B cell (primary cell): ENCODE measurements at regions not wholly inside any gene's neighbourhood (a gene's known extent, or its start where the extent isn't known, plus 50 kb on each side); places are given as distances from the start of the nearest gene placed in this dataset.

Source experiments
- ATAC-seq: fragments of 200-7000 bp; cut with Tn5 transposase; one replicate; pipeline ENCODE4 v1.10.0; 2021; ENCODE audit warnings: low read depth, mild to moderate bottlenecking, moderate number of reproducible peaks, moderate library complexity
- CTCF ChIA-PET: fragments of 350-600 bp; sonication (Branson Sonifier 250); formaldehyde crosslinking; loops from one replicate; lab custom pipeline; 2021; ENCODE audit warnings: antibody characterized with exemption, inconsistent platforms; lab: Charles Lee
- POLR2A ChIA-PET: fragments of 350-600 bp; sonication (Branson Sonifier 250); formaldehyde crosslinking; loops from one replicate; lab custom pipeline; 2021; ENCODE audit warnings: antibody characterized with exemption; lab: Charles Lee
- DNase-seq: peaks from one replicate; pipeline ENCODE4 v3.0.0; 2013
- H2AFZ ChIP-seq: 2 replicates; pipeline ENCODE4 v1.6.1; 2012; ENCODE audit warnings: mild to moderate bottlenecking, low read depth, low read length; ENCODE audit not compliant: insufficient read depth, poor library complexity, severe bottlenecking
- H3K27ac ChIP-seq, 2 donors: 1 replicate in 1 of 2; 2 replicates in 1 of 2; pipeline ENCODE4 v1.5.1; 2012 to 2013; ENCODE audit warnings: low read length in 2 of 2, mild to moderate bottlenecking in 2 of 2, moderate library complexity in 1 of 2
- H3K27me3 ChIP-seq, 4 experiments: fragments of 200-600 bp in 1 of 4; sonication (generic) in 1 of 4; replicated peaks in 1 of 4; 1 replicate in 2 of 4; 2 replicates in 2 of 4; pipeline versions ENCODE4 v1.6.1 to v1.7.0; 2013 to 2016; ENCODE audit warnings: low read length in 3 of 4, mild to moderate bottlenecking in 2 of 4, mixed read lengths in 1 of 4, moderate library complexity in 1 of 4; ENCODE audit not compliant: insufficient read depth in 4 of 4, control insufficient read depth in 3 of 4; ENCODE audit errors: control extremely low read depth in 1 of 4
- H3K36me3 ChIP-seq, 2 experiments: replicated peaks in 1 of 2; 1 replicate in 1 of 2; 2 replicates in 1 of 2; pipeline versions ENCODE4 v1.6.1 to v1.7.1; 2013; ENCODE audit warnings: low read length in 1 of 2; ENCODE audit not compliant: insufficient read depth in 2 of 2, control insufficient read depth in 1 of 2; ENCODE audit errors: control extremely low read depth in 1 of 2, extremely low read depth in 1 of 2
- H3K4me1 ChIP-seq, 2 donors: fragments of 200-600 bp in 1 of 2; sonication (generic) in 1 of 2; 1 replicate in 1 of 2; 2 replicates in 1 of 2; pipeline versions ENCODE4 v1.5.1 to v1.6.1; 2013 to 2017; ENCODE audit warnings: low read length in 2 of 2; ENCODE audit not compliant: control insufficient read depth in 2 of 2, insufficient read depth in 2 of 2
- H3K4me2 ChIP-seq: replicated peaks from 2 replicates; pipeline ENCODE3; 2012; ENCODE audit warnings: mild to moderate bottlenecking, low read depth, low read length; ENCODE audit not compliant: poor library complexity, severe bottlenecking
- H3K4me3 ChIP-seq, 5 experiments: fragments of 200-600 bp in 1 of 5; sonication (generic) in 1 of 5; 1 replicate in 3 of 5; 2 replicates in 2 of 5; pipeline versions ENCODE4 v1.5.1 to v1.7.0; 2011 to 2016; ENCODE audit warnings: low read length in 4 of 5, mild to moderate bottlenecking in 4 of 5, low read depth in 2 of 5, control low read depth in 1 of 5, moderate library complexity in 1 of 5; ENCODE audit not compliant: insufficient read depth in 1 of 5; ENCODE audit errors: control extremely low read depth in 1 of 5, extremely low read depth in 1 of 5
- H3K79me2 ChIP-seq: fragments of 200-600 bp; sonication (generic); one replicate; pipeline ENCODE4 v1.6.0; 2016; ENCODE audit warnings: low read length; ENCODE audit not compliant: control insufficient read depth, insufficient read depth
- H3K9ac ChIP-seq: fragments of 200-600 bp; sonication (generic); 2 replicates; pipeline ENCODE4 v1.6.1; 2017; ENCODE audit warnings: mild to moderate bottlenecking, low read length, moderate library complexity
- H3K9me3 ChIP-seq, 3 donors: one replicate each; pipeline versions ENCODE4 v1.6.1 to v1.7.1; 2013; ENCODE audit warnings: low read length in 2 of 3; ENCODE audit not compliant: control insufficient read depth in 2 of 3, insufficient read depth in 1 of 3; ENCODE audit errors: control extremely low read depth in 1 of 3
- H4K20me1 ChIP-seq: 2 replicates; pipeline ENCODE4 v1.6.0; 2012; ENCODE audit warnings: mild to moderate bottlenecking, low read length; ENCODE audit not compliant: insufficient read depth, control insufficient read depth, poor library complexity, severe bottlenecking
- H3K27ac Mint-ChIP-seq: one replicate; pipeline ENCODE4 v1.8.0; 2021; ENCODE audit warnings: mixed read lengths
- H3K27me3 Mint-ChIP-seq: one replicate; pipeline ENCODE4 v1.8.0; 2021; ENCODE audit warnings: mixed read lengths
- H3K4me1 Mint-ChIP-seq: one replicate; pipeline ENCODE4 v1.8.0; 2021; ENCODE audit warnings: mixed read lengths
- H3K4me3 Mint-ChIP-seq: one replicate; pipeline ENCODE4 v1.8.0; 2021; ENCODE audit warnings: mixed read lengths
- H3K9me3 Mint-ChIP-seq: one replicate; pipeline ENCODE4 v1.8.0; 2022; ENCODE audit warnings: mixed read lengths; ENCODE audit not compliant: insufficient read depth
- EZH2 ChIP-seq: IDR thresholded peaks from 2 replicates; pipeline ENCODE4 v1.6.1; 2012; ENCODE audit warnings: borderline replicate concordance, low read depth, mild to moderate bottlenecking, moderate library complexity, low read length; ENCODE audit not compliant: insufficient read depth, poor library complexity, severe bottlenecking
- WGBS: methylation state at CpG from one replicate; pipeline ENCODE4 v1.1.5; 2013; ENCODE audit warnings: missing lambda C conversion rate; ENCODE audit not compliant: insufficient coverage; 5-methylcytosine and 5-hydroxymethylcytosine counted together
- intact Hi-C: fragments of 100-400 bp; cut with micrococcal nuclease; formaldehyde crosslinking; loops from one replicate; pipeline ENCODE4 v1.10.0; 2022
- TF ChIP-seq, protein P1 (sequence below): fragments of 200-600 bp; IDR thresholded peaks from one replicate; pipeline ENCODE4 v1.8.0; 2022; ENCODE audit warnings: antibody characterized with exemption, mild to moderate bottlenecking

DNA sequence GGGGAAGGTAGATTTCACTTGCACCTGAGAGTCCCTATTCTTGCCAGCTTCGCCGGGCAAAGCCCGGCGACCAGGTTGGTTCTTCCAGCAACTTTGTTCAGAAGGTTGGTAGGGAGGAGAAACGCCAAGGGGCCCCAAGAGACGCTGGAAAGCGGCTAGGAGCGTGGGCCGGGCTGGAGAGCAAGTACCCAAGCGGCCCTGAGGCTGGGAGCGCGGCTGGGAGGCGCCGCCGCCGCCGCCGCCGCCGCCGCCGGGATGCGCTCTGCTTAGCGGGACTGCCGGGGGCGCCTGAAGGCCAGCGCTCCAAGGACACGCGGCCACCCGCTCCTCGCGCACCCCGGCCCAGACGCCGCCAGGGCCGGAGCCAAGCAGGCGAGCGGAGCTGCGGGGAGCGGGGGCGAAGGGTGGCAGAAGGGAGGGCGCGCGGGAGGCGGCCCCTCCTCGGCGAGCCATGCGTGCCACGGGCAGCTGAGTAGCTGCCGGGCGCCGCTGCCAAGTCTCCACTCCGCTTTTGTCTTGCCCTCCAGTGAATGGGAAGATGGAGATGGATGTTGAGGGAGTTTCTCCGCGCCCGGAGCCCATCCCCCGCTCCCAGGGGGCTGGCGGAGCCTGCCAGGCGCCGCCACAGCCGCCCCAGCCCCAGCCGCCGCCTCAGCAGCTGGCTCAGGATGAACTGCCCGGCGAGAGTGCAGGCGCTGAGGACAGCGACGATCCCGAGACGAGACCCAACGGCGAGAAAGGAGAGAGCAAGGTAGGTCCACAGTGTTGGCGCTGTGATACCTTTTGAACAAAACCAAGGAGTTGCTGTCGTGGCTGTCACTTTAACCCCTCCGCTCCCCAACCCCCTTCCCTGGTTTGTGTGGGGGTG lies 227.4 kb upstream of the AZI2 start:
- intact Hi-C loops = no loop called here
- Mint-ChIP-seq H3K27me3 (peaks cover 46% of the 10 kb centered on the region), H3K4me1 (no peaks in the 10 kb centered on the region), H3K9me3 (no peaks in the 10 kb centered on the region), H3K27ac (no peak overlapping the region), H3K4me3 (no peak overlapping the region)
- ChIA-PET POLR2A (no interaction called here), CTCF (no interaction called here)
- no peak overlapping the region for H2AFZ ChIP-seq
- no peaks in the 10 kb centered on the region for H3K79me2 ChIP-seq
- H4K20me1 ChIP-seq = no peaks in the 10 kb centered on the region
- no peak for DNase-seq
- H3K4me2 ChIP-seq = no peak overlapping the region
- H3K9me3 ChIP-seq = peaks cover 0 to 1% (median 0%) of the 10 kb centered on the region in 3 donors
- H3K4me1 ChIP-seq = no peaks in the 10 kb centered on the region
- H3K4me3 ChIP-seq = no peak overlapping the region
- H3K36me3 ChIP-seq = no peaks in the 10 kb centered on the region
- H3K27ac ChIP-seq = no peak overlapping the region
- no peak overlapping the region for H3K9ac ChIP-seq
- no peak for ATAC-seq
- TF ChIP-seq, protein P1, sequence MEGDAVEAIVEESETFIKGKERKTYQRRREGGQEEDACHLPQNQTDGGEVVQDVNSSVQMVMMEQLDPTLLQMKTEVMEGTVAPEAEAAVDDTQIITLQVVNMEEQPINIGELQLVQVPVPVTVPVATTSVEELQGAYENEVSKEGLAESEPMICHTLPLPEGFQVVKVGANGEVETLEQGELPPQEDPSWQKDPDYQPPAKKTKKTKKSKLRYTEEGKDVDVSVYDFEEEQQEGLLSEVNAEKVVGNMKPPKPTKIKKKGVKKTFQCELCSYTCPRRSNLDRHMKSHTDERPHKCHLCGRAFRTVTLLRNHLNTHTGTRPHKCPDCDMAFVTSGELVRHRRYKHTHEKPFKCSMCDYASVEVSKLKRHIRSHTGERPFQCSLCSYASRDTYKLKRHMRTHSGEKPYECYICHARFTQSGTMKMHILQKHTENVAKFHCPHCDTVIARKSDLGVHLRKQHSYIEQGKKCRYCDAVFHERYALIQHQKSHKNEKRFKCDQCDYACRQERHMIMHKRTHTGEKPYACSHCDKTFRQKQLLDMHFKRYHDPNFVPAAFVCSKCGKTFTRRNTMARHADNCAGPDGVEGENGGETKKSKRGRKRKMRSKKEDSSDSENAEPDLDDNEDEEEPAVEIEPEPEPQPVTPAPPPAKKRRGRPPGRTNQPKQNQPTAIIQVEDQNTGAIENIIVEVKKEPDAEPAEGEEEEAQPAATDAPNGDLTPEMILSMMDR = no peak
- TF ChIP-seq EZH2 = no peak
- 5% methylated on average over 75 of the region's 75 CpGs for WGBS
- H3K27me3 ChIP-seq = peaks cover 0 to 23% (median 14%) of the 10 kb centered on the region in 4 experiments

DNA sequence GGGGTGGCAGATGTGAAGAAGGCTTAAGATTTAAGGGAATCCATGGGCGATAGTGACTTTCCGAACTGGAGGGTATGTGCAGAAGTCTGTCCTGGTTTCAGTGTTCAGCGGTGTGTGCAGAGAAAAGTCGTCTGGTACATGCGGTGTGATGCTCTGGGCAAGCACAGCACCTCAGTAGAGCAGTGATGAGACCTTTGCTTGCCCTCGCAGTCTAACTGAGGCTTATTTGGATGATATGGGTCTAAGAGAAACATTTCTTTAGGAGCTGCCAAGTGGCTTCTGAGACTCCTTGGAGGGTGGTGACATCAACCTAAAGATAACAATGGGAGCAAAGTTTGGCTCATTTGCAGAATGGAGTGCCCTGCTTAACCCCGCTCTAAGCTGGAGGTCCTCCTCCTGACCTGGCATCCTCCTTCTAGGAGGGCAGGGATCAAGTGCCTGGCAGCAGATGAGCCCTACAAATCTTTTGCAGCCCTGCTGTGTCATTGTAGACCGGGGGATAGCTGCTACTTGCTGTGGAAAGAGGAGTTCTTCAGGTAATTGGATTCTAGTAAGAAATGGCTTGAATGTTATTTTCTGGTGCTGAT lies 228.1 kb upstream of the AZI2 start:
- no peak for ATAC-seq

More for the DNA sequence above, 228.1 kb upstream of the AZI2 start:
- Histone ChIP-seq H2AFZ (no peak overlapping the region), H3K27me3 (peaks cover 0 to 23% (median 14%) of the 10 kb centered on the region in 4 experiments), H3K27ac (no peak overlapping the region), H4K20me1 (no peaks in the 10 kb centered on the region), H3K9me3 (peaks cover 0 to 1% (median 0%) of the 10 kb centered on the region in 3 donors), H3K4me1 (no peaks in the 10 kb centered on the region), H3K9ac (no peak overlapping the region), H3K36me3 (no peaks in the 10 kb centered on the region), H3K4me3 (no peak overlapping the region), H3K79me2 (no peaks in the 10 kb centered on the region), H3K4me2 (no peak overlapping the region)
- Mint-ChIP-seq H3K27ac (no peak overlapping the region), H3K27me3 (peaks cover 46% of the 10 kb centered on the region), H3K4me3 (no peak overlapping the region), H3K4me1 (no peaks in the 10 kb centered on the region), H3K9me3 (no peaks in the 10 kb centered on the region)
- DNase-seq = no peak
- 13% methylated on average over 8 of the region's 8 CpGs for WGBS
- ChIA-PET CTCF (no interaction called here), POLR2A (no interaction called here)
- intact Hi-C loops = no loop called here
- TF ChIP-seq EZH2 = no peak
- TF ChIP-seq, protein P1 = no peak
